Calu3 (cell line): ENCODE measurements at regions not wholly inside any gene's neighbourhood (a gene's known extent, or its start where the extent isn't known, plus 50 kb on each side); places are given as distances from the start of the nearest gene placed in this dataset.

Experiments
- BruUV-seq: library from RNA; stranded (reverse); fragments of 400-500 nt; replicated peaks from 2 replicates; lab custom pipeline; 2021; lab: Mats Ljungman, UMichigan
- CTCF ChIA-PET: fragments of 300-600 bp; sonication (Branson Sonifier 250); formaldehyde crosslinking; loops from one replicate; lab custom pipeline; 2022; ENCODE audit warnings: antibody characterized with exemption; lab: Charles Lee
- DNase-seq: peaks from one replicate; pipeline ENCODE4 v3.0.0; 2022
- H3K27ac Mint-ChIP-seq: one replicate; pipeline ENCODE4 v1.8.0; 2022; ENCODE audit warnings: mixed read lengths; ENCODE audit not compliant: unreplicated experiment
- H3K27me3 Mint-ChIP-seq: one replicate; pipeline ENCODE4 v1.8.0; 2022; ENCODE audit warnings: mixed read lengths; ENCODE audit not compliant: unreplicated experiment
- H3K36me3 Mint-ChIP-seq: one replicate; pipeline ENCODE4 v1.8.0; 2022; ENCODE audit warnings: mild to moderate bottlenecking, moderate library complexity, mixed read lengths; ENCODE audit not compliant: insufficient read depth, unreplicated experiment
- H3K4me1 Mint-ChIP-seq: one replicate; pipeline ENCODE4 v1.8.0; 2022; ENCODE audit warnings: mild to moderate bottlenecking, low read depth, mixed read lengths; ENCODE audit not compliant: unreplicated experiment
- H3K4me3 Mint-ChIP-seq: one replicate; pipeline ENCODE4 v1.8.0; 2022; ENCODE audit warnings: mild to moderate bottlenecking, low read depth, moderate library complexity, mixed read lengths; ENCODE audit not compliant: unreplicated experiment
- H3K9me3 Mint-ChIP-seq: one replicate; pipeline ENCODE4 v1.8.0; 2022; ENCODE audit warnings: low read depth, mixed read lengths; ENCODE audit not compliant: unreplicated experiment
- CTCF ChIP-seq: fragments of 200-600 bp; IDR thresholded peaks from one replicate; pipeline ENCODE4 v1.8.0; 2022; ENCODE audit warnings: antibody characterized with exemption; ENCODE audit not compliant: unreplicated experiment
- intact Hi-C: fragments of 100-400 bp; cut with micrococcal nuclease; formaldehyde crosslinking; loops from one replicate; pipeline ENCODE4 v1.10.0; 2022; ENCODE audit not compliant: unreplicated experiment

DNA sequence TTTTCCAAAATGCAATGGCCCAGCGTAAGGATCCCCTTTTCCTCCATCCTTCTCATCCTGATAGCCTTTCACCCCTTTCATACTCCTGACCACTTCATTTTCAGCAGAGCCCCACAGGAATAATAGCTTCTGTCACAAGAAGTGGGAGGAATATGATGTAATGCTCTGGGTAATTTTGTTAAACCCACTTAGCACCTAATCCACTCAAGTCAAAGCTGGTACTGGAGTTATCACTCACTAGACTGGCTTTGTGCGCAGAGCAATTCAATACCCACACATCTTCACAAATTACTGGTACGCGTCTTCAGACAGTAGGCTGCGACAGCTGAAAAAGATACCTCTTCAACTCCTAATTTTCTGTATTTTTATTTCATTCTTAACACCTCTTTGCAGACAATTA is 2232.8 kb upstream of the WWC1 start:
- CTCF ChIA-PET, result no interaction called here
- intact Hi-C loops, result no loop called here
- Mint-ChIP-seq H3K27me3 (no peaks in the 10 kb centered on the region), H3K9me3 (peaks cover 3% of the 10 kb centered on the region), H3K36me3 (no peaks in the 10 kb centered on the region), H3K4me1 (no peaks in the 10 kb centered on the region), H3K27ac (no peak overlapping the region), H3K4me3 (no peak overlapping the region)
- DNase-seq, result no peak
- no peak for TF ChIP-seq CTCF
- BruUV-seq, result no TSS peak

- no peaks in the 10 kb centered on the region for H3K27me3 Mint-ChIP-seq
- no peak for DNase-seq
- no peak overlapping the region for H3K27ac Mint-ChIP-seq
- BruUV-seq, result no TSS peak
- no peak for TF ChIP-seq CTCF
- no peaks in the 10 kb centered on the region for H3K4me1 Mint-ChIP-seq
- H3K4me3 Mint-ChIP-seq, result no peak overlapping the region
- peaks cover 3% of the 10 kb centered on the region for H3K9me3 Mint-ChIP-seq
- no peaks in the 10 kb centered on the region for H3K36me3 Mint-ChIP-seq
- CTCF ChIA-PET, result no interaction called here
- intact Hi-C loops, result no loop called here
These were observed 2229.4 kb upstream of the WWC1 start for GRCh38 chr5:166062094-166062493.

GRCh38 chr5:166062719-166063118 is 2228.7 kb upstream of the WWC1 start:
- Mint-ChIP-seq H3K27ac (no peak overlapping the region), H3K4me1 (no peaks in the 10 kb centered on the region), H3K4me3 (no peak overlapping the region), H3K9me3 (peaks cover 3% of the 10 kb centered on the region), H3K27me3 (no peaks in the 10 kb centered on the region), H3K36me3 (no peaks in the 10 kb centered on the region)
- TF ChIP-seq CTCF, result no peak
- no peak for DNase-seq
- CTCF ChIA-PET, result no interaction called here
- no TSS peak for BruUV-seq
- intact Hi-C loops, result no loop called here

DNA sequence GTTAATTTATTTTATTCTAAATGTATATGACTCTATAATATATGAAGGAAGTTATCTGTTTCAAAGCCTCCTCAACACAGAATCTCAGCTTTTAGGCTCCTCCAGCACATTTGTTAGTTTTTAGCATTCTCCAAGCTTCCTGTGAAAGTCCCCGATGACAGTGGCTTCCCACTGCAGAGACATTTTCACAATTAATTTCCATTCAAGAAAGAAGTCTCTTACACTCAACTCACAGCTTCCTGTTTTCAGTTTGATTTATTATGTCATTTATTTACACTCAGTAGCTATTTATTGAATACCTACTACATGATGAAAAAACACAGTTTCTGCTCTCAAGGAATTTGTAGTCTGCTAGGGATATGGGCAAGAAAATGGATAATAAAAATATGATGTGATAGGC is 2228.2 kb upstream of the WWC1 start:
- no peak overlapping the region for H3K4me3 Mint-ChIP-seq
- CTCF ChIA-PET, result no interaction called here
- no TSS peak for BruUV-seq
- H3K4me1 Mint-ChIP-seq, result no peaks in the 10 kb centered on the region
- no peaks in the 10 kb centered on the region for H3K36me3 Mint-ChIP-seq
- no peak for DNase-seq
- peaks cover 3% of the 10 kb centered on the region for H3K9me3 Mint-ChIP-seq
- intact Hi-C loops, result no loop called here
- TF ChIP-seq CTCF, result no peak
- H3K27me3 Mint-ChIP-seq, result no peaks in the 10 kb centered on the region
- no peak overlapping the region for H3K27ac Mint-ChIP-seq
